Right lobe of liver (tissue), 6 donors: ENCODE measurements at regions not wholly inside any gene's neighbourhood (a gene's known extent, or its start where the extent isn't known, plus 50 kb on each side); places are given as distances from the start of the nearest gene placed in this dataset.

ENCODE experiments used
- ATAC-seq, 4 donors: fragments of 200-7000 bp; cut with Tn5 transposase; one replicate each; pipeline ENCODE4 v1.9.1; 2020; ENCODE audit warnings: mild to moderate bottlenecking in 4 of 4, moderate library complexity in 4 of 4
- DNase-seq, 3 donors: peaks; one replicate each; pipeline ENCODE4 v3.0.0-alpha.2; 2020
- H3K27ac ChIP-seq, 3 donors: fragments of 200-600 bp; one replicate each; pipeline ENCODE4 v1.8.0; 2022
- H3K27me3 ChIP-seq, 2 donors: fragments of 200-600 bp; one replicate each; pipeline ENCODE4 v1.8.0; 2022
- H3K36me3 ChIP-seq, 4 donors: fragments of 200-600 bp; sonication (generic) in 1 of 4; one replicate each; pipeline versions ENCODE4 v1.5.1 to v1.8.0; 2017 to 2022; ENCODE audit warnings: control low read depth in 1 of 4
- H3K4me1 ChIP-seq, 4 donors: fragments of 200-600 bp; sonication (generic) in 1 of 4; one replicate each; pipeline versions ENCODE4 v1.5.1 to v1.8.0; 2017 to 2022; ENCODE audit warnings: control low read depth in 1 of 4
- H3K4me3 ChIP-seq, 3 donors: fragments of 200-600 bp; one replicate each; pipeline ENCODE4 v1.8.0; 2022
- H3K9me3 ChIP-seq, 4 donors: fragments of 200-600 bp; sonication (generic) in 1 of 4; one replicate each; pipeline versions ENCODE4 v1.5.1 to v1.8.0; 2017 to 2022; ENCODE audit warnings: control low read depth in 1 of 4
- POLR2A ChIP-seq: fragments of 450-650 bp; IDR thresholded peaks from one replicate; pipeline ENCODE4 v1.6.1; 2017; ENCODE audit warnings: antibody characterized with exemption, mild to moderate bottlenecking
- WGBS: methylation state at CpG from one replicate; pipeline ENCODE4 v1.1.6; 2018; ENCODE audit warnings: low coverage, low lambda C conversion rate; ENCODE audit not compliant: insufficient coverage; ENCODE audit errors: missing lambda C conversion rate; 5-methylcytosine and 5-hydroxymethylcytosine counted together
- intact Hi-C, 2 donors: fragments of 100-400 bp; cut with DNase I; formaldehyde crosslinking; loops; one replicate each; pipeline versions ENCODE4 v1.11.2 to v1.14.1; 2022
- TF ChIP-seq, protein P1 (sequence below), 4 donors: fragments of 200-600 bp in 3 of 4; fragments of 450-650 bp in 1 of 4; IDR thresholded peaks; one replicate each; pipeline versions ENCODE4 v1.5.1 to v1.8.0; 2016 to 2022; ENCODE audit warnings: antibody characterized with exemption in 4 of 4, mild to moderate bottlenecking in 2 of 4
- donor health status: DM: no; HTN: yes; CAD: no.
- donor health status: DM: no; HTN: no; CAD: no.
- donor health status: DM: no; HTN: no; CAD: no.
- donor health status: DM: no; HTN: yes; CAD: no.
- donor health status: DM: no; HTN: yes; CAD: no.

- 84% methylated on average over 4 of the region's 4 CpGs for WGBS
- Histone ChIP-seq H3K36me3 (no peaks in the 10 kb centered on the region), H3K9me3 (no peaks in the 10 kb centered on the region), H3K27ac (no peak overlapping the region), H3K27me3 (no peaks in the 10 kb centered on the region), H3K4me3 (no peak overlapping the region), H3K4me1 (peaks cover 0 to 38% (median 8%) of the 10 kb centered on the region in 4 donors)
- DNase-seq: no peak
- TF ChIP-seq POLR2A: no peak
- TF ChIP-seq, protein P1, sequence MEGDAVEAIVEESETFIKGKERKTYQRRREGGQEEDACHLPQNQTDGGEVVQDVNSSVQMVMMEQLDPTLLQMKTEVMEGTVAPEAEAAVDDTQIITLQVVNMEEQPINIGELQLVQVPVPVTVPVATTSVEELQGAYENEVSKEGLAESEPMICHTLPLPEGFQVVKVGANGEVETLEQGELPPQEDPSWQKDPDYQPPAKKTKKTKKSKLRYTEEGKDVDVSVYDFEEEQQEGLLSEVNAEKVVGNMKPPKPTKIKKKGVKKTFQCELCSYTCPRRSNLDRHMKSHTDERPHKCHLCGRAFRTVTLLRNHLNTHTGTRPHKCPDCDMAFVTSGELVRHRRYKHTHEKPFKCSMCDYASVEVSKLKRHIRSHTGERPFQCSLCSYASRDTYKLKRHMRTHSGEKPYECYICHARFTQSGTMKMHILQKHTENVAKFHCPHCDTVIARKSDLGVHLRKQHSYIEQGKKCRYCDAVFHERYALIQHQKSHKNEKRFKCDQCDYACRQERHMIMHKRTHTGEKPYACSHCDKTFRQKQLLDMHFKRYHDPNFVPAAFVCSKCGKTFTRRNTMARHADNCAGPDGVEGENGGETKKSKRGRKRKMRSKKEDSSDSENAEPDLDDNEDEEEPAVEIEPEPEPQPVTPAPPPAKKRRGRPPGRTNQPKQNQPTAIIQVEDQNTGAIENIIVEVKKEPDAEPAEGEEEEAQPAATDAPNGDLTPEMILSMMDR (IDR thresholded peaks at IDR 0.05): no peak
- intact Hi-C loops: no loop called here
- no peak for ATAC-seq
Measured at GRCh38 chr12:24047326-24047725, 97.9 kb upstream of the SOX5 start.

- ATAC-seq (peak; percentile 70 to 84 (median 78)), DNase-seq (peak; percentile 32 to 50 (median 49))
- peak; percentile 65 for TF ChIP-seq POLR2A
- TF ChIP-seq, protein P1 (IDR thresholded peaks at IDR 0.05): no peak
- no peaks in the 10 kb centered on the region for H3K9me3 ChIP-seq
- H3K4me3 ChIP-seq: peak overlapping the region in 2 of 3 donors; percentile 1 to 2
- H3K36me3 ChIP-seq: no peaks in the 10 kb centered on the region
- 2% methylated on average over 5 of the region's 5 CpGs for WGBS
- peaks cover 0 to 44% (median 11%) of the 10 kb centered on the region in 4 donors for H3K4me1 ChIP-seq
- H3K27me3 ChIP-seq: no peaks in the 10 kb centered on the region
- intact Hi-C loops: no loop called here
- H3K27ac ChIP-seq: peak overlapping the region; percentile 73 to 90 (median 78)
Measured at GRCh38 chr12:24045816-24046257, 96.4 kb upstream of the SOX5 start.

DNA sequence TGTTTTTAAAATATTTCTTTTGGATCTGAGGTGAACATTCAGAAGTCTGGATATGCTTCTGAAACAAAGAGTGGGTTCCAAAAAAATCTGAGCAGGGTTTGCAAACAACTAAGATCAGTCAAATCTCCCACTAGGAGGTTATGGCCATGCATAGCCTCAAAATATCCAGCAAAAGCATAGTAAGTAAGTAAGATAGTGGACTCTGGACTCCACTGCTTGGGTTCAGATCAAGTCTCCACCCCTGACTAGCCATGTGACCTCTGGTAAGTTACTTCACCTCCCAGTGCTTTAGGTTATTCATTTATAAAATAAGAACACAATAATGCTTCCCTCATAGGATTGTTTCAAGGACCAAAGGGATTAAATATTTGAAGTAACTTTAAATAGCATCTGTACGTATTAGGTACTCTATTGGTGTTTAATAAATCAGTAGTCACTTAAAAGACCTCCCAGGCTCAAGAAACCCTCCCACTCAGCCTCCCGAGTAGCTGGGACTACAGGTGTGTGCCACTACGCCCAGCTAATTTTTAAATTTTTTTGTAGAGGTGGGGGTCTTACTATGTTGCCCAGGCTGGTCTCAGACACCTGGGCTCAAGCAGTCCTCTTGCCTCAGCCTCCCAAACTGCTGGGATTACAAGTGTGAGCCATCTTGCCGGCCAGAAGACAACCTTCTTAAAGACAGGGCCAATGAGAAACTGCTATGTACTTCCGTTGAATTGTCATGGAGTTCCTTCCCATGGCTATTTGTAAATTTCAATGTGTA is 95.7 kb upstream of the SOX5 start:
- H3K4me3 ChIP-seq: peak overlapping the region in 2 of 3 donors; percentile 1 to 2

GRCh38 chr12:24042651-24043050 is 93.2 kb upstream of the SOX5 start:
- H3K4me1 ChIP-seq: peaks cover 0 to 56% (median 17%) of the 10 kb centered on the region in 4 donors
- TF ChIP-seq POLR2A: no peak
- TF ChIP-seq, protein P1 (IDR thresholded peaks at IDR 0.05): no peak
- H3K27me3 ChIP-seq: no peaks in the 10 kb centered on the region
- no peak overlapping the region for H3K4me3 ChIP-seq
- no peak for ATAC-seq
- H3K36me3 ChIP-seq: no peaks in the 10 kb centered on the region
- intact Hi-C loops: no loop called here
- DNase-seq: no peak
- H3K27ac ChIP-seq: peak overlapping the region in 1 of 3 donors; percentile 90
- H3K9me3 ChIP-seq: no peaks in the 10 kb centered on the region

More for the DNA sequence above, 95.7 kb upstream of the SOX5 start:
- WGBS: 65% methylated on average over 5 of the region's 5 CpGs
- ATAC-seq (peak; percentile 79 to 92 (median 88)), DNase-seq (peak in 2 of 3 donors; percentile 49 to 78)
- intact Hi-C loops: no loop called here
- Histone ChIP-seq H3K9me3 (no peaks in the 10 kb centered on the region), H3K4me1 (peaks cover 0 to 47% (median 12%) of the 10 kb centered on the region in 4 donors), H3K27me3 (no peaks in the 10 kb centered on the region), H3K36me3 (no peaks in the 10 kb centered on the region), H3K27ac (peak overlapping the region; percentile 73 to 90 (median 78))
- TF ChIP-seq POLR2A: no peak
- TF ChIP-seq, protein P1 (IDR thresholded peaks at IDR 0.05): no peak
